AG10803 (cell line): ENCODE measurements at regions not wholly inside any gene's neighbourhood (a gene's known extent, or its start where the extent isn't known, plus 50 kb on each side); places are given as distances from the start of the nearest gene placed in this dataset.
A peak's percentile ranks its signal among the peaks of the same experiment; 100 is the strongest.

Experiments used
- DNase-seq: peaks from one replicate; pipeline ENCODE4 v3.0.0; 2010; ENCODE audit warnings: low read depth
- H3K4me3 ChIP-seq: 2 replicates; pipeline ENCODE4 v1.5.1; 2011; ENCODE audit warnings: mild to moderate bottlenecking, low read length, control low read depth
- TF ChIP-seq, protein P1 (sequence below): conservative IDR thresholded peaks from 2 replicates; pipeline ENCODE4 v1.5.1; 2011; ENCODE audit warnings: mild to moderate bottlenecking, low read length, control low read depth, inconsistent platforms

DNA sequence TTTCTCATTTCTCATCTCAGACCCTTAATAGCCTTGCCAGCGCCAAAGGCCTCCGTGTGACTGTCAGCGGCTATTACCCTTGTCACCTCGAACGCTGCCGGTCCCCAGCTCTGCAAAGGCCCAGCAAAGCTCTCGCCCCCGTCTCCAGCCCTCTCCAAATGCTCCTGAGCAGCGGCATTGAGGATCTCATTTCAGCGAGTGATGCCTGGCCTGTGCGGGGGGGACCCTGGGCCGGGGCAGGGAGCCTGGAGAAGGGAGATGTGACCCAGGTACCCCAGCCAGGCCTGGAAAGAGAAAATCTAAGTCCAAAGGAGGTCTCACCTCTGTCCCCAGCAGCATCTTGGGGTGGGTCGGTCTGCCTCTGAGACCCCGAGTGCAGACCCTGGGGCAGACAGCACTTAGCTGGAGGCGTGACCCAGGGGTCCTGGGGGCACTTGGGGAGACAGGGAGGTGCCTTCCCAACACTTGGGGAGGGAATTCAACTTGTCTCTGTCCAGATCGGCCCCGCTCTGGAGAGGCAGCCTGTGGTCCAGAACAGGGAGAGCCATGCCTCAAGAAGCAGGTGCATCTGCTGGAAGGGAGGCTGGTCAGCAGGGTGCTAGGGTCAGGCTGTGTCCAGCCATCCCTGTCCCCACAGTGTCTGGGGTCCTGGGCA lies 521.3 kb downstream of the TBC1D22A start:
- no peak overlapping the region for H3K4me3 ChIP-seq
- no peak for DNase-seq
- TF ChIP-seq, protein P1, sequence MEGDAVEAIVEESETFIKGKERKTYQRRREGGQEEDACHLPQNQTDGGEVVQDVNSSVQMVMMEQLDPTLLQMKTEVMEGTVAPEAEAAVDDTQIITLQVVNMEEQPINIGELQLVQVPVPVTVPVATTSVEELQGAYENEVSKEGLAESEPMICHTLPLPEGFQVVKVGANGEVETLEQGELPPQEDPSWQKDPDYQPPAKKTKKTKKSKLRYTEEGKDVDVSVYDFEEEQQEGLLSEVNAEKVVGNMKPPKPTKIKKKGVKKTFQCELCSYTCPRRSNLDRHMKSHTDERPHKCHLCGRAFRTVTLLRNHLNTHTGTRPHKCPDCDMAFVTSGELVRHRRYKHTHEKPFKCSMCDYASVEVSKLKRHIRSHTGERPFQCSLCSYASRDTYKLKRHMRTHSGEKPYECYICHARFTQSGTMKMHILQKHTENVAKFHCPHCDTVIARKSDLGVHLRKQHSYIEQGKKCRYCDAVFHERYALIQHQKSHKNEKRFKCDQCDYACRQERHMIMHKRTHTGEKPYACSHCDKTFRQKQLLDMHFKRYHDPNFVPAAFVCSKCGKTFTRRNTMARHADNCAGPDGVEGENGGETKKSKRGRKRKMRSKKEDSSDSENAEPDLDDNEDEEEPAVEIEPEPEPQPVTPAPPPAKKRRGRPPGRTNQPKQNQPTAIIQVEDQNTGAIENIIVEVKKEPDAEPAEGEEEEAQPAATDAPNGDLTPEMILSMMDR = no peak

DNA sequence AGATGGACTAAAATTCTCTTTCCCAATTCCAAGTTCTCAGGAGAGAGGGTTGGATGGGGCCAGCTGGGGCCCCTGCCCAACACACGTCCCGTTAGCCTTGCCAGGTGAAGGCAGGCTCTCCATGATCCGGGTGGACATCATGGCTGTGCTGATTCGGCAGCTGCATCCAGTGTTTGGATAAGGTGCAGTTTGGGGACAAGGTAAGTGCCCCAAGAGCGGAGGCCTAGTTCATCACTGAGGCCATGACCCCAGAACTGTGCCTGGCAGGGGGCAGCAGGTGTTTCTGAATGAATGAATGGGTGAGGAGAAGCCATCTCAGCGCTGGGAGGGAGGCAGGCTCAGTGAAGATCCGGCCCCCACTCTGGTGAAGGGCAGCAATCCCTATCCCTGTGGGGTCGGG lies 520.4 kb downstream of the TBC1D22A start:
- DNase-seq = no peak
- H3K4me3 ChIP-seq = no peak overlapping the region
- TF ChIP-seq, protein P1 = no peak

DNA sequence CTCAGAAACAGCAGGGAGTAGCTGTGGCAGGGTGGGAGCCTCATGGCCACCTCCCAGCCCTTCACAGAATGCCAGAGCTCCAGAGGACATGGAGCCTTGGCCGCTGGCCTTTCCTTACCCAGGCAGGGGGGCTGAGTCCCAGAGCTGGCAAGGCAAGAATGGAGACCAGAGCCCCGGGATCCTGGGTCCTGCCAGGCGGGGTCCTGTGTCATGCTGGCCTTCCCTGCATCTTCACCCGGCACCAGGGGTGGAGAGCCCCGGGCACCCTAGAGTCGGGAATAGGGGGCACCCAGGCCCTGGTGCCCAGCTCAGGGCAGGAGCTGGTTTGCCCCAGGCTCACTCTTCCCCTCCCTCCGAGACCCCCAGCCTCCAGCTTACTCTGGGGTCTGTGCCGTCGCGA lies 519.9 kb downstream of the TBC1D22A start:
- H3K4me3 ChIP-seq = no peak overlapping the region
- TF ChIP-seq, protein P1 = no peak
- DNase-seq = no peak

DNA sequence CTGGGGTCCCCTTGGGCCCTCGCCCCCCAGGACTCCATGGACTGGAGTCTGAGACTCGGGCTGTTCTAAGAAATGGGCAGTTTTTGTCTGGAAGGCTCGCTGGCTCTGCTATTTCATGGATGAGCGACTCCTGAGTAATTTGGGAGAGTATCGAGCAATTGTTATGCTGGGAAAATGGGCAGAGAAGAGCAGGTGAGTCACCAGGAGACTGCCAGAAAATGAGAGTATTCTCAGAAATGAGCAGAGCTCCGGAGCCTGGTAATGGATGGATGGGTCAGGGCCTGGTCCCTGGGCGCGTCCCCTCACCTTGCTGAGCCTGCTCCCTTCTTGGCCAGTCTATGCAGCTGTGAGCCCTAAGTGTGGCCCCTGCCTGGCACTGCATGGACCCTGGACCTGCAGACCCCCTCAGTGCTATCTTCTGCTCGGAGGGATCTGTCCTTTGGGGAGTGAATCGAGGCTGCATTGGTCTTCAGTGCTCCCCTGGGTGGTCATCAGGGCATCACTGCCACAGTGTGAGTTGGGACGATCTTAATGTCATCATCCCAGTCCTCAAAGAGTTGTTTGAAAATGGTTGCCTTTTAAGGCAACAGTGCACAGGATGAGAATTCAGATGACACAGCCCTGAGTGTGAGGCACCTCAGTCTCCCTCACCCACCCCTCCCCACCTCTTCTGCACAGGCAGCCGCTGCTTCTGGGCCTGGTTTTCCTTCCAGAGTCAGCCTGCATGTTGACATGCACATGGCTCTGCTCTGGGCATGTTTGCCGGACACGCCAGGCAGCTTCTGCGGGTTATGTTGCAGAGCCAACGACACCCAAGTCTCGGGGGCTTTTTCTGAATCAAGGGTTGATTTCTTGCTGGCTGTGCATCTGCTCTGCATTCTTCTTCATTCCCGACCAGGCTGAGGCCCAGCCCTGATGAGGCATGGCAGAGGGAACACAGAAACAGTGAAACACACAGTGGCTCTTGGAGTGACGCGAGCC lies 519.0 kb downstream of the TBC1D22A start:
- no peak overlapping the region for H3K4me3 ChIP-seq
- TF ChIP-seq, protein P1 = no peak
- peak; percentile 24 for DNase-seq

DNA sequence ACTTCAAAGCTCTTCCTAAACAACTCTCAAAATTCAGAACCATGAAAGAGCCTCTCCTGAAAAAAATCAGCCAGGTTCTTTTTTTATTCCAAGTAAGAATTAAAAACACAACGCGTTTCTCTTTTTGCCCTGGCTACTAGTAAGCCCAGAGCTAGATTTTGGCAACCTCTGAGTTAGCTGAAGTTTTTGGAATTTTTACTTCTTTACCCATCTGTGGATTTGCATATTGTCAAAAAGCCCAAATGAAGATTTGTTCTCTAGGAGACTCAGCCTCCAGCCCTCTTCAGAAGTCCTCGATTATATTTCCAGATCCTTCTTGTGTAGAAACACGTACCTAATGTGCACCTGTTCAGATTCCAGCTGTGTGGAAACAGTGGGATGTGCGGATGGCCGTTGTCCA lies 517.9 kb downstream of the TBC1D22A start:
- TF ChIP-seq, protein P1 = no peak

DNA sequence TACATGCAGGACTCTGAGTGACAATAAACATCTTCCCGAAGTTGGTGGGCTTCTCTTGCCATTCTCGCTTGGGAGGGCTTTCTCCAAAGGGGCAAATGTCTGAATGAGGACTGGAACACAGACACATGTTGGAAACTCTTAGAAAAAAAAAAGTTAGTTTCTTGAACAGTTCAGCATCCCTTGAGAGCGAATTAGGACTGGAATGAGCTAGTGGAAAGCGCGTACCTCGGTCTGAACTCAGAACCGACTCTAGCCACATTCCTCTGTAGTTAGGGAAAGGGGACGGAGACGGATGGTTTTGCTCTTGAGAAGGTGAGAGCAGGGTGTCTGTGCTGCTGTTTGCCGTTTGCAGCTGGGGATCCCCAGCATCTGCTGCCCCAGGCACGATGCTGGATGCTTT lies 517.3 kb downstream of the TBC1D22A start:
- H3K4me3 ChIP-seq = no peak overlapping the region
- no peak for DNase-seq

More for the DNA sequence above, 517.9 kb downstream of the TBC1D22A start:
- H3K4me3 ChIP-seq = no peak overlapping the region
- DNase-seq = no peak

More for the DNA sequence above, 517.3 kb downstream of the TBC1D22A start:
- TF ChIP-seq, protein P1 = no peak
